DMS153 (cell line): ENCODE measurements at regions not wholly inside any gene's neighbourhood (a gene's known extent, or its start where the extent isn't known, plus 50 kb on each side); places are given as distances from the start of the nearest gene placed in this dataset.
"Not testable (repeated sequence)": the region's sequence is repeated elsewhere in the genome, so short reads cannot be mapped to it uniquely, and the experiment has no call there.

ENCODE experiments used
- DNase-seq: peaks from one replicate; lab custom pipeline; 2025; lab: John Stamatoyannopoulos, UW

DNA sequence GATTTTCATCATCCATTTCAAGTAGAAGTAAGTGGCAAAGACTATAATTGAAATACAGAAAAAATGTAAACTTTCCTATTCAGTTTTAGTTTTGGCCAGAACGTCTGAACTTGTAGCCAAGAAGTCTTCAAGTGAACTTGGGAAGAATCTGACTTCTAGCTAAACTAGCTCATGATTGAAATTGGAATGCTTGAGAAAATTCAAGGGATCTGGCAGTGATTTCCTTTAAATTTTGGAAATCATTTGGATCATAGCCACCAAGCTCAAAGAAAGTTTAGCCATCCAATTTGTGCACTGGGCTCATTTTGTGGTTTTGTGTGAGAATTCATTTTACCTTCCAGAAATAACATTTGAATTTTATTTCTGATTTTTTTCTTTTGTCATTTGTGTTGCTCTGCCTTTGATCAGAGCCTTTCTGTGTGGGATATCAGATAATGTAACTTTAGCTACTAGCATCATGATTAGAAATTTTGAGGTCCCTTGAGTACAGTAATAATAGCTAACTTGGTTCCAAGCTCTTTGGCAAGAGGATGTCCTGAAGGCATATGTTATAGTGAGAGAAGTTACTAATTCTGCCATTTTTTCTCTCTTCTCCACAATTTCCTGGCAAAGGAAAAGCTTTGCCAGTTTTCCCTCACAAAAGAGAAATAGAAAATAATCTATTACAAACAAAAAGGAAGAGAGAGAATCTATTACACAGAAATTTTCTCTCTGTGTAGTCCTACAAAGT lies 2123.7 kb upstream of the RAG2 start:
- no peak for DNase-seq

DNA sequence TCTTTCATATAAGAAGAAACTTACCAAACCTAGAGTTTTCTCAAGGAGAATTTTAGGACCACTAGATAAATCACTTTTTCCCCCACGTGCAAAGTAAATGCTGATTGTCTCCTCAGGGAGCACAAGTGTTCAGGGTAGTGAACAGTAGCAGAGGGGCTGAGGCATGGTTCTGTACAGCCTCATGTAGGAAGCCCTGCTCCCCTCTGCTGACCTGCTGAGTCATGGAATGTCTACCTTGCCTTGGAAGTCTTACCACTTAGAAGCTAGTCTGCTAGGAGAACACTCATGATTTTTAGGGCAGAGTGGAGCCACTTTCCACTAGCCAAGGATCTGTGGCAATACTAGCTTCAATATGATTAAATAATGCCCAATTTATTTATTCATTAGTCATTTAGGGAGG lies 2120.6 kb upstream of the RAG2 start:
- DNase-seq, result no peak

DNA sequence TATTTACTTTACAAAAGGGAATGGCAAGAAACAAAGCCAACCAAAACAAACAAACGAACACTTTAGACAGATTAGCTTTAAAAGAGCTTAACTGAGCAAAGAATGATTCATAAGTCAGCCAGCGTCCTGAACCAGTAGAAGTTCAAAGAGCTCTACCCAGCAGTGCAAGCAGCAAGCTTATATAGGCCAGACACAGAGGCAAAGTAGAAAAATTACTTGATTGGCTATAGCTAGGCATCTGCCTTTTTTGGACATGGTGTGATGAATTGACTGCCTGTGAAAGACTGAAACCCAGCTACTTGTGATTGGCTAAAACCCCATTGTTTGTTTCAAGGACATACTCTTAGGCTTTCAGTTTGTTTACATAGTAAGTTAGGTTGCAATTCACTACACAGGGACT lies 2120.0 kb upstream of the RAG2 start:
- no peak for DNase-seq

DNA sequence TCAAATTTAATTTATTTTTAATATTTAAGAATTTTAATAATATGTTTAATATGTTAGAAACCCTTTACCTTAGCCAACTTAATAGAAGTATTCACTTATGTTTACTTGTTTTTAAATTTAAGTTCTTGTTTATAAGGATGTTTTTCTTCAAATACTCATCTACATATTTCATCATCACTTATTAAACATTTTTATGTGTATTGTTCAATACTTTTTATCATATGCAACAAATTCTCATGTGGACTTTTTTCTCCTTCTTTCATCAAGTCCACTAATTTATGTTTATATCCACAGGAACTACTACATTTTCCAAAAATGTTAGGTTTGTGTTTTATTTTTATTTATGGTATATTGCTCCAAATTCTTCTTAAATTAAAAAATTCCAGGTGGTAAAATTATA lies 2113.1 kb upstream of the RAG2 start:
- no peak for DNase-seq

DNA sequence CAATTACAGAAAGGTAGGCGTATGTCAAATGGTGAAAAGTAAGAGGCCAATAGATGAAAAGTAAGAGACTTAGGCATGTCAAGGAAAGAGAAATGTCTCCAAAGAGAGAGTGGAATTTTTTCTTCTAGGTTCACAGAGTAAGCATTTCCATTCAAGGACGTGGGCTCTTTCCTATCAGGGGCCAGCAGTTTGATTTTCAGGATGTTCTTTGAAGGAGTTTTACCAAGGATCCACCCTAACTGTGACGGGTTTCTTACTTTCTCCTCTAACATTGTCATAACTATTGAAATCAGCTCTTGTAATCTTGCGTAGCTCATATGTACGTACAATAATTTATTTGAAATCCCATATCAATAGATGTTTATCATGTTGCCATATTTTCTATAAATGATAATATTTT lies 2112.2 kb upstream of the RAG2 start:
- DNase-seq, result no peak

DNA sequence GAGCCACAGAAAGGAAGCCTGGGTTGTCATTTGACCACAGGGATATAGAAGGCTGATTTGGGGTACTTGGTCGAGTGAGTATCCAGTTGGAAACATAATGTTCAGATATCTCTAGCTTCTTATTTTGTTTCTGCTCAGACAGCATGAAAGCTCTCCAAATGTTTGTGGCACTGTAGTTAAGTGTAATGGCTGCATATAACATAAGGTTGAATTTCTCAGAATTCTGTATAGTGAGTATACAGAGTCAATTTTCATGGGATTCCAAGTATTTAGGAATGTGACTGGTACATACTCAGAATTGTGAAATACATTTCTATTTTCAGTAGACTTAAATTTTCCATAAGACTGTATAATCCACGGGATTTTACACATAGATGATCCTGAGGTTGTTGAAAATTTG lies 2102.1 kb upstream of the RAG2 start:
- no peak for DNase-seq

DNA sequence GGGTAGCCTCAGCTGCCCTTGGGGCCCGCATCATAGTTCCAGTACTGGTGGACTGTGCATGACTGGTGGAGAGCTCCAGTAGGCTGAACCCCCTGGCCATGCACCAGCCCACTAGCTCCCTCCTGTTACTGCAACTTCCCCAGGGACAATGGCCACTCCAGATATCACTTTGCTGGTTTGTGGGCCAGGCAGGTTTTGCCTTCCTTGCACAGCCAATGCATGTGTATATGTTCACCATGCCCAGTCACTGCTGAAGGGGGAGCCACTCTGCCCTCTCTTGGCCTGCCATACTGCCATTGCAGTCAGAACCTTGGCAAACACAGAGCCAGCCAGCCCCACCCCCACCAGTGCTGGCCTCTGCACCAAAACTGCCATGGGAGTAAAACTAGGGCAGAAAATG lies 2095.3 kb upstream of the RAG2 start:
- DNase-seq, result no peak

DNA sequence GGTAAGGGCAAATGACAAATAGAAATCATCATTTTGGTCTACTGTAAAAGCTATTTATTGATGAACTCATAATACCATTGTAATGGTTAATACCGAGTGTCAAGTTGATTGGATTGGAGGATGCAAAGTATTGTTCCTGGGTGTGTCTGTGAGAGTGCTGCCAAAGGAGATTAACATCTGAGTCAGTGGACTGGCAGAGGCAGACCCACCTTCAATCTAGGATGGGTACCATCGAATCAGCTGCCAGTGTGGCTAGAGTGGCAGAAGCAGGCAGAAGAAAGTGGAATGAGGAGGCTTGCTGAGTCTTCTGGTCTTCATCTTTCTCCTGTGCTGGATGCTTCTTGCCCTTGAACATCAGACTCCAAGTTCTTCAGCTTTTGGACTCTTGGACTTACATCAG lies 2092.2 kb upstream of the RAG2 start:
- DNase-seq, result not testable (repeated sequence)

DNA sequence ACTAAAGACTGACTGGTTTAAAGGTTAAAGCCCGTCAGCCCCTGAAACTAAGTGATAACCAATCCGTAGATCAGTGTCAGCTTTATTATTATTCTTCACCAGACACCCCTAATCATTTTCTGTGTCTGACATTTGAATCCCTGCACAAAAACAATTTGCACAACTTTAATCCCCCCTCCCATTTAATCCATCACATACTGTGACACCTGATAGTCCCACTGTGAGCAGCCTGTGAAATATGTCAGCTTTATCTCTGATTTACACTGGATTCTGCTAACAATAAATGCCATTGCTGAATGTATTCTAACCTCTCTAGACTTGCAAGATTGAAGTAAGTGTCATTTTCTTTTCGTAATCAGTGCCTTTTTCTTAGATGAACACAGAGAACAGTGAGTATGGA lies 2089.0 kb upstream of the RAG2 start:
- DNase-seq, result no peak

DNA sequence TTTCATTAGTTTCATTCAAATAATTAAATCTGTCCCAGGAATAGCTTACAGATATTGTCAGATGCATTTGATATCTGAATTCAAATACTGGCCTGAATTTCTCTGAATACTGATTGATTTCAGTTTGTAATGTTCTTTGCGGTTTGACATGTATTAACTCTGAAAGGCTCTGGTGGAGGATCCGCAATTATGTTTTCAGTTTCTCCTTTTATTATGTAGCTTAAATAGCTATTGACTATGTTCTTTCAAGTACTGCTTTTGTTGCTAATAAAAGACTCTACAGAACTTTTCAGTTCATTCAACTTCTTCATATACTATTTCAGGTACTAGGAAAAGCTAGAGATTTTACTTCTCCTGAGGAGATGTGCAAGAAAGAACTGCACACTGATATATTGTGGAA lies 2085.4 kb upstream of the RAG2 start:
- no peak for DNase-seq

DNA sequence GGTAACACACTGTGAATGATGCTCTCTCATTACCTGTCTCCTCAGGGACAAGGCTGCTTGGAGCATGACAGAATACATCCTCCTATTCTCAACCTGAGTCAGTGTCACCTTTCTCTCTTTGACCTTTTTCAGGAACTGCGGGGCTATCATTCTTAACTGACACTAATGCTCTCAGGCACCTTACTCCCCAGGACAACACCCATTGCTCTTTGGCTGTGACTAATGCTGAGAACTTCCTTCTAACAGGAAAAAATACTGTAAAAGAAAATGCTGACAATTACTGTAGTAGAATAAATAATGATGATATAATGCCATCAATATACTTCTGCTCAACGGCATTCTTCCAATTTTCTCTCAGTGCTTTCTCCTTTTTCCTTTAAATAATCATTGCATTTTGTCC lies 2082.7 kb upstream of the RAG2 start:
- DNase-seq, result no peak

DNA sequence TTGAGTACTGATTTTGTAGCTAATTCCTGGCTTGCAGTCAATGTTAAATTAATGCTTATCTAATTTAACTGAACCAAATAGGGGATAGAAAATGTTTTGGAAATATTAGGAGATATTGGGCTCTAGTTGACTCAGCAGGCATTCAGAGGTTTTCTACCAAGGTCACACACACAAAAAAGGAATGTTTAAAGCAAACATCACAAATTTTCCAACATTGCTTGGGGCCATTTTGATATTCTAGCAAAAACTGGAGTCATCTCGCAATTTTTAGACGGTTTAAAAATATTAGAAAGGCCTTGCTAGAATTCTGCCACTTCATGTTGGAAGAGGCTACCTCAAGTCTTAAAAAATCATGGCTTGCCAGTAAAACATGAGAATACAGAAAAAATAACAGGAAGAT lies 2082.1 kb upstream of the RAG2 start:
- DNase-seq, result no peak

DNA sequence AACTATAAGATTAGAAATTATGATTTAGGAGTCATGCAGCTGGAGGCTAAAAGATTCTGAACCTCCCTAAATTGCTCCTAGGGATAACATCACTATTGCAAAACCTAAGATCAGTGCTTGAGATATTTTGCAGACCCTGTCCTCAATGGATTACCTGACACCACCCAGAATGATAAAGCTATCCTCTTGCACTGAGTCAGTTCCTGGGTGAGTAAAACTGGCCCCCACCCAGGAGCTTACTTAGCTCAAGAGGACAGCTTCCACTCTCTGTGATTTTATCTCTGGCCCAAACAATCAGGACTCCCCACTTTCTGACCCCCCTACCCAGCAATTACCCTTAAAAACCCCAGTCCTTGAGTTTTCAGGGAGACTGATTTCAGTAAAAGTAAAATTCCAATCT lies 2074.4 kb upstream of the RAG2 start:
- no peak for DNase-seq

DNA sequence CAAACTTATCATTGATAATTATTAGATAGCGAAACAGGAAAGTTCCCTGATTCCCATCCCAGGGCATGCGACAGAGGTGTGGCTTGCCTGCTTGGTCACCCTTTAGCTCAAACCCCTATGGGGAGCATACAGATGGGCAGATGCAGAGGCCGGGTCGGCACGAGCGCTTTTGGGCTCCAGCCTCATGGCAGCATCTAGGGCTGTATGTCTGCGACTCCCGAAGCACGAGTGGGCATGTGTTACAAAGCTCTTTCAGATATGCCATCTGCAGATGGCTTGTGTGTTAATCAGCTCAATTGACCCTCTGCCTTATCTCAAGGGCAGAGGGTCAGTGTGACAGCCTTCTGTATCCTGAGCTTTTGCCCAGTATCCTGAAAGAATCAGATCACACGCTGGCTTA lies 2069.3 kb upstream of the RAG2 start:
- DNase-seq, result no peak

DNA sequence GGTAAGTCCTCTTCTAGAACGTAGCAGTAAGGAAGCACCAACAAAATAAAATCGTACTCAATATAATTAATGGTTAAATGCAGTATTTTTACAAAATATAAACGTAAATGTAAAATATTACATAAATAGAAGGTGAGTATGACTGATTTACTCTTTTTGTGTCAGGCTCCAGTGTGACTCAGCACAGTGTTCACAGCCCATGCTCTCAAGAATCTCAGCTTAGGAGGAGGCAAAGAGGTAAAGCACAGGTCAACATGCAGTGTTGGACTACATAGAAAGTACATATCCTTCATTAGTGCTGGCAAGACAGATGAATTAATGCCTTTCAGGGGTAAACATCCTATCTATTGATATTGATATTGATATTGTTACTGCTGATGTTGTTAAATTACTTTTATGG lies 2050.6 kb upstream of the RAG2 start:
- DNase-seq, result no peak

DNA sequence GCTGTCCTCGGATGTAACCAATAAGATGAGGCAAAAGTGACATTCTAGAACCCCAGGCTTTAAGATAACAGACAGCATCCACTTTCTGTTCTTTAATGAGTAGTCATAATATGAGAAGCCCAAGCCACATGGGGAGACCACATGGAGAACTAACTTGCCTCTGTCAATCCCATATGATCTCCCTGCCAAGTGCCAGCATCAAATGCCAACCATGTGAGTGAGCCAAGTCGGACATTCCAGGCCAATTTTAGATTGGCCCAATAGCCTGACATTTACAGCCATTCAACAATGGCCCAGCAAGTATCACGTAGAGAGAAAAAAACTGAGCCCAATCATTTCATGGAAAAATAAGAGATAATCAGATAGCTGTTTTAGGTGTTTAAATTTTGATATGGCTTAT lies 2048.3 kb upstream of the RAG2 start:
- DNase-seq, result no peak

DNA sequence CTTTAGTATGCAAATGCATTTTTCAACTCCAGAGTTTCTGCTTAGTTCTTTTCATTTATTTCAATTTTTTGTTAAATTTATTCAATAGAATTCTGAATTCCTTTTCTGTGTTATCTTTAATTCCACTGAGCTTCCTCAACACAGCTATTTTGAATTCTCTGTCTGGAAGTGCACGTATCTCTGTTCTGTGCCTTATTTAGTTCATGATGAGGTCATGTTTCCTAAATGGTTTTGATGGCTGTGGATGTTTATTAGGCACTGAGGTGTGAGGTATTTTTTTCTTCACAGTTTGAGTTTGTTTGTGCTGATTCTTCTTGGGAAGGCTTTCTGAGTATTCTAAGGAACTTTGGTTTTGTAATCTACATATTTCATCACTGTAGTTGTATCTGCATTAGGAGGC lies 2042.8 kb upstream of the RAG2 start:
- DNase-seq, result no peak

DNA sequence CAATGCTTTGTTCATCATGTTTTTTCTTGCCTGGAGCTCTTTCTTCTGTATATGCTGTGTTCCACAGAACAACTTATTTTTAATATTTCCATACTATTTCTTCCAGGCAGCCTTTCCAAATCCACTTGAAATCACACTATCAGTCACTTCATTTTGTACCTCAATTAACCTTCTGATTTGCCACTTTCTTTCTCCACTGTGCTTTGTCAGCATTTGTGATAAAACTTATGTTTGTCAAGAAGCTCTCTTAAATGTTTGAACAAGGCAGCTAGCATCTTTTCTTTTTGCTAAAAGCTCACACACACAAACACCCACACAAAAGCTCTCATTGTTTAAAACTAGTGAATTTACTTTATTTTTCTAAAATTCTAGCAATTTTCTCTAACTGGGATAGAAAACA lies 2014.7 kb upstream of the RAG2 start:
- DNase-seq, result no peak

DNA sequence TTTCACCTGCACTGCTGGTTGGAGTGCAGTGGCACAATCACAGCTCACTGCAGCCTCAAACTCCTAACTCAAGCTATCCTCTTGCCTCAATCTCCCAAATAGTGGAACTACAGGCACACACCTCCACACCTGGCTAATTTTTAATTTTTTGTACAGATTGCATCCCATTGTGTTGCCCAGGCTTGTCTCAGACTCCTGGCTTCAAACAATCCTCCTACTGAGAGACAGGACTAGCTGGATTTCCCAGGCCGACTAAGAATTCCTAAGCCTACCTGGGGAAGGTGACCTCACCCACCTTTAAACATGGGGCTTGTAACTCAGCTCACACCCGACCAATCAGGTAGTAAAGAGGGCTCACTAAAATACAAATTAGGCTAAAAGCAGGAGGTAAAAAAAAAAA lies 2003.3 kb upstream of the RAG2 start:
- DNase-seq, result not testable (repeated sequence)

DNA sequence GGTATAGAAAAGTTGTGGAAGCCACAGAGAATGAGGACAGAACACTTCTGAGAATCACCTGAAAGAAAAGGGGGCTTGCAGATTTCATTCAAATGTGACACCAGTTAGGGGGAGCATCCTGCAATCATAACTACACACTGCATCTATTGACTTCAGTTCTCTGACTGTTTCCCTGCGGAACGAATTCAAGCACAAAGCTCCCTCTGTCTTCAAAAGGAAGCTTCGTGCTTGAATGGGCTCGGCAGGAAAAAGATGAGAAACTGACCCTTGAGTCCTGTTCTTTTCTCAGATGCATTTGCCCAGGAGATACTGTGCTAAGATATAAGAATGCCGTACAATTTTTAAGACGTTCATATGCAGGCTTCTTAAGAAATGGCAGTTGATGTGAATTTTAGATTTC lies 2000.4 kb upstream of the RAG2 start:
- DNase-seq, result no peak

DNA sequence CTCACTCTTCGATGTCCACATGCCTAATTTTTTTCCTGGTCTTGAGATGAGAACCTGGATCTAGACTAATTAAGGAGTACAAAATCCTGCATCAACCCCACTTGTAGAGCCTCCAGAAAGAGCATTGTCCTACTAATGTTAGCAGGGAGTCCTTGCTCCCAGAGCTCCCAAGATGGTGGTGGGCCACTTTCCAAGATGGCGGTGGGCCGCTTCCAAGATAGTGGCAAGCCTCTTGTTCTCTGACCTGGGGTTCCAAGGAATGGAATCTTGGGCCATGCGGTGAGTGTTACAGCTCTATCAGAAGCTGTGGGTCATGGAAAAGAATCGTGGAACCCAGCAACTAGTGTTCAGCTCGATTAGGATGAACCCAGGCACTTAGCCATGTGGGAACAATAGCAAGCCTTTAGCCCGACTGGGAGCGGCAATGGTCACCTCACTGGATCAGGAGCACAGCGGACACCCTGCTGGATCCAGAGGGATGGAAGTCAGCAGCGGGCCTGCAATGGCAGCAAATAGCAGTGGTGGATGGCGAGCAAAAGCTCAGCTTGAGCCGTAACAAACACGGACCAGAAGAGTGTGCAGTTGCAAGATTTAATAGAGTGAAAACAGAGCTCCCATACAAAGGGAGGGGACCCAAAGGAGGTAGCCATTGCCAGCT lies 1997.5 kb upstream of the RAG2 start:
- not testable (repeated sequence) for DNase-seq

DNA sequence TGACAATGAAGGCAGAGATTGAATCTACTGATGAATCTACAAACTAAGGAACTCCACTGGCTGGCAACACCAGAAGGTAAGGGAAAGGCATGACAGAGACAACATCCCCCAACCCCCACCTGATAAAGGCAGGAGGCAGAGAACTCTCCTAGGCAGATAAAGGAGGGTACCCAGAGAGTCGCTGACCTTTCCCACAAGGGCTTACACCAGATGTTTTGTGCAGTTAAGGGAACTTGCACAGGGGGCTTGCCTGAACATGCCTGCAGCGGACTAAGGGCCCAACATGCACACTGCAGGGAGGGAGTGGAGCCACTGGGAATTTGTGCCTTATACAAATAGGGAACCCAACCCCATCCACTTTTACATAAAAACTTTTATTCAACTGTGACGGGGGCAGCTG lies 1996.9 kb upstream of the RAG2 start:
- no peak for DNase-seq

DNA sequence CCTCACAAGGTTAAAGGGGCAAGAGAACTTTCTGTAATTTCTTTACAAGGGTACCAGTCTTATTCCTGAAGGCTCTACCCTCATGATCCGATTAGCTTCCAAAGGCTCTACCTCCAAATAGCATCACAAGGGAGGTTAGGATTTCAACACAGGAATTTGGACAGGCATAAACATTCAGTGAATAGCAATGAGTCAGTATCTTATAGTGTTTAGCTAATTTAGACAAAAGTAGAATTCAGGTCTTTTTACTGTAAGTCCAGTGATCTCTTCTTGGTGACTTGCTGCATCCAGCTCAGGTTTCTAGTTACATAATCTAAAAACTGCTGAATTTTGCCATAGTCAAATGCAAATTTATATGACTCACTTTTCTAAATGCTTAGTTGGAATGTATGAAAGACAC lies 1995.6 kb upstream of the RAG2 start:
- no peak for DNase-seq

DNA sequence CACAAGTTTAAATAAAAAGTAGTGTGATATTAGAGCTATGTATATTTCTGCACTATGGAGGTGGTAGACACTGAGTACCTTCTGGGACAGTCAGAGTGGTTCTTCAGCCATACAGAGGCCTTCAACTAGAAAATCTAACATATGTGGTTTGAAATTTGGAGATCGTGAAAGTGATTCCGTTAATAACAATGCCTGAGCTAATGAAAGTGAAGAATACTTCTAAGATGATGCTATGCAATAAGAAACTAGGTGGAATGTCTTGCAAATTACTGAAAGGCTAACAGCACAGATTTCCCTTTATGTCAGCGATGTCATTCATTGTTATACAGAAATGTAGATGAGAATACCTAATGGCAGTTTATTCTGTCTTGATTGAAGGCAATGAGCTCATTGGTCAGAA lies 1984.7 kb upstream of the RAG2 start:
- DNase-seq, result no peak
